Tibial nerve (tissue), 4 donors: ENCODE measurements at regions not wholly inside any gene's neighbourhood (a gene's known extent, or its start where the extent isn't known, plus 50 kb on each side); places are given as distances from the start of the nearest gene placed in this dataset.

Experiments used
- DNase-seq, 2 donors: peaks; one replicate each; pipeline ENCODE4 v3.0.0-alpha.2; 2019; ENCODE audit warnings: low spot score in 2 of 2
- H3K27ac ChIP-seq, 4 donors: fragments of 200-600 bp; sonication (generic) in 3 of 4; one replicate each; pipeline ENCODE4 v1.5.1; 2017 to 2019; ENCODE audit warnings: mild to moderate bottlenecking in 1 of 4
- H3K27me3 ChIP-seq, 2 donors: fragments of 200-600 bp; sonication (generic) in 1 of 2; one replicate each; pipeline versions ENCODE4 v1.5.1 to v1.6.0; 2017 to 2019
- H3K36me3 ChIP-seq, 3 donors: fragments of 200-600 bp; sonication (generic); one replicate each; pipeline ENCODE4 v1.5.1; 2018 to 2019
- H3K4me1 ChIP-seq, 4 donors: fragments of 200-600 bp; sonication (generic) in 3 of 4; one replicate each; pipeline ENCODE4 v1.5.1; 2017 to 2019
- H3K4me3 ChIP-seq, 4 donors: fragments of 200-600 bp; sonication (generic) in 3 of 4; one replicate each; pipeline ENCODE4 v1.5.1; 2017 to 2019; ENCODE audit warnings: mild to moderate bottlenecking in 1 of 4, moderate library complexity in 1 of 4
- H3K9me3 ChIP-seq, 4 donors: fragments of 200-600 bp; sonication (generic) in 3 of 4; one replicate each; pipeline ENCODE4 v1.5.1; 2017 to 2019
- CTCF ChIP-seq, 5 experiments: fragments of 200-600 bp in 3 of 5; fragments of 450-650 bp in 2 of 5; sonication (generic) in 3 of 5; IDR thresholded peaks; one replicate each; pipeline ENCODE4 v1.5.1; 2016 to 2019; ENCODE audit warnings: antibody characterized with exemption in 5 of 5, mild to moderate bottlenecking in 3 of 5, moderate library complexity in 2 of 5
- EP300 ChIP-seq, 2 donors: sonication (generic); formaldehyde crosslinking; IDR thresholded peaks; one replicate each; pipeline ENCODE4 v1.6.1; 2017; ENCODE audit warnings: antibody characterized with exemption in 2 of 2, mild to moderate bottlenecking in 1 of 2
- POLR2A ChIP-seq, 2 donors: fragments of 450-650 bp; IDR thresholded peaks; one replicate each; pipeline ENCODE4 v1.6.1; 2017; ENCODE audit warnings: antibody characterized with exemption in 2 of 2, mild to moderate bottlenecking in 2 of 2, moderate library complexity in 2 of 2
- WGBS, 2 donors: methylation state at CpG; one replicate each; pipeline ENCODE4 v1.1.5; 2018; 5-methylcytosine and 5-hydroxymethylcytosine counted together

- Histone ChIP-seq H3K27ac (no peak overlapping the region), H3K4me3 (no peak overlapping the region), H3K9me3 (peaks cover 0 to 14% (median 0%) of the 10 kb centered on the region in 4 donors), H3K4me1 (no peaks in the 10 kb centered on the region), H3K27me3 (no peaks in the 10 kb centered on the region), H3K36me3 (no peaks in the 10 kb centered on the region)
- TF ChIP-seq POLR2A (IDR thresholded peaks at IDR 0.05) (no peak), EP300 (IDR thresholded peaks at IDR 0.05) (no peak), CTCF (IDR thresholded peaks at IDR 0.05) (no peak)
- 54 to 59% methylated on average over 5 of the region's 5 CpGs for WGBS, 2 donors
- no peak for DNase-seq
Measured at GRCh38 chr16:76784530-76784929, 406.5 kb upstream of the MON1B start.

- H3K4me3 ChIP-seq, result no peak overlapping the region
- no peaks in the 10 kb centered on the region for H3K27me3 ChIP-seq
- WGBS, 2 donors, result 89 to 90% methylated on average over 4 of the region's 4 CpGs
Measured at GRCh38 chr16:76787394-76787793, 403.6 kb upstream of the MON1B start.

GRCh38 chr16:76791151-76791550 lies 399.8 kb upstream of the MON1B start:
- no peak for TF ChIP-seq CTCF (IDR thresholded peaks at IDR 0.05)
- TF ChIP-seq POLR2A (IDR thresholded peaks at IDR 0.05), result no peak
- TF ChIP-seq EP300 (IDR thresholded peaks at IDR 0.05), result no peak
- no peak for DNase-seq
- WGBS, 2 donors, result 63 to 64% methylated on average over 2 of the region's 2 CpGs
- Histone ChIP-seq H3K36me3 (no peaks in the 10 kb centered on the region), H3K4me1 (no peaks in the 10 kb centered on the region), H3K4me3 (no peak overlapping the region), H3K27me3 (no peaks in the 10 kb centered on the region), H3K9me3 (peaks cover 0 to 7% (median 0%) of the 10 kb centered on the region in 4 donors), H3K27ac (no peak overlapping the region)

More at GRCh38 chr16:76787394-76787793, 403.6 kb upstream of the MON1B start:
- Histone ChIP-seq H3K36me3 (no peaks in the 10 kb centered on the region), H3K9me3 (peaks cover 0 to 7% (median 0%) of the 10 kb centered on the region in 4 donors), H3K27ac (no peak overlapping the region), H3K4me1 (no peaks in the 10 kb centered on the region)
- DNase-seq, result no peak
- TF ChIP-seq CTCF (IDR thresholded peaks at IDR 0.05) (no peak), EP300 (IDR thresholded peaks at IDR 0.05) (no peak), POLR2A (IDR thresholded peaks at IDR 0.05) (no peak)

GRCh38 chr16:76796416-76796815 lies 394.6 kb upstream of the MON1B start:
- TF ChIP-seq CTCF (IDR thresholded peaks at IDR 0.05), result no peak
- TF ChIP-seq EP300 (IDR thresholded peaks at IDR 0.05), result no peak
- no peak for TF ChIP-seq POLR2A (IDR thresholded peaks at IDR 0.05)
- DNase-seq, result no peak
- Histone ChIP-seq H3K4me3 (no peak overlapping the region), H3K4me1 (no peaks in the 10 kb centered on the region), H3K27ac (no peak overlapping the region), H3K27me3 (no peaks in the 10 kb centered on the region), H3K36me3 (no peaks in the 10 kb centered on the region), H3K9me3 (no peaks in the 10 kb centered on the region)
- 66 to 68% methylated on average over 8 of the region's 8 CpGs for WGBS, 2 donors

- H3K27me3 ChIP-seq, result no peaks in the 10 kb centered on the region
- no peak for DNase-seq
- no peaks in the 10 kb centered on the region for H3K36me3 ChIP-seq
- H3K4me3 ChIP-seq, result no peak overlapping the region
- no peaks in the 10 kb centered on the region for H3K9me3 ChIP-seq
- no peaks in the 10 kb centered on the region for H3K4me1 ChIP-seq
- no peak overlapping the region for H3K27ac ChIP-seq
- WGBS, 2 donors, result 60 to 77% methylated on average over 1 of the region's 1 CpG
- TF ChIP-seq CTCF (IDR thresholded peaks at IDR 0.05), result no peak
Measured at GRCh38 chr16:76796978-76797377, 394.0 kb upstream of the MON1B start.
